ENCODE measurements at regions not wholly inside any gene's neighbourhood (a gene's known extent, or its start where the extent isn't known, plus 50 kb on each side); places are given as distances from the start of the nearest gene placed in this dataset.

GRCh38 chr15:27679203-27679602 lies 419.9 kb downstream of the OCA2 start:
- Histone ChIP-seq H3K4me3 (no peak overlapping the region), H3K27ac (no peak overlapping the region), H3K36me3 (no peaks in the 10 kb centered on the region), H3K27me3 (0 out of 2 replicates have a peak, but pooled peaks cover 3% of the 10 kb centered on the region), H3K4me1 (no peaks in the 10 kb centered on the region), H3K9me3 (replicated peaks) (no peaks in the 10 kb centered on the region)
- no peak for DNase-seq

DNA sequence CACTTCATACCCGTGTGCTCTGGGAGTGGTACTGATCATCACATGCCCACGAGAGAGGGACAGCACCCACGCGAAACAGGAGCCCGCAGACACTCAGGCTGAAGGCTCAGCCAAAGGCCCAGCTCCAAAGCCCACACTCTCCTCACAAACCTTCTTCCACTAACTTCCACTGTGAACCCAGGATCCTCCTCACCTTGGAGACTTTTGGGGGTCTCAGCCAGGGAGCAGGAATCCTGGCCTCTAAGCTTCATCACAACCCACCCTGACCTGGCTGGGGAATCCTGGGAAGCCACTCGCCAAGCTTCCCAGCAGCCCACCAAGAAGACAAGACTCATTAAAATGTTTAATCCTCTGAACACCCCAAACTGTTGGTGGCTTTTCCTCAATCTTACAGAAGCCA lies 421.2 kb downstream of the OCA2 start:
- Histone ChIP-seq H3K9me3 (replicated peaks) (no peaks in the 10 kb centered on the region), H3K27ac (no peak overlapping the region)
- no peak for DNase-seq

GRCh38 chr15:27676647-27677046 lies 422.5 kb downstream of the OCA2 start:
- Histone ChIP-seq H3K27me3 (0 out of 2 replicates have a peak, but pooled peaks cover 3% of the 10 kb centered on the region), H3K9me3 (replicated peaks) (no peaks in the 10 kb centered on the region), H3K4me1 (no peaks in the 10 kb centered on the region), H3K27ac (no peak overlapping the region), H3K4me3 (no peak overlapping the region), H3K36me3 (no peaks in the 10 kb centered on the region)
- no peak for DNase-seq

More for the DNA sequence above, 421.2 kb downstream of the OCA2 start:
- Histone ChIP-seq H3K27me3 (0 out of 2 replicates have a peak, but pooled peaks cover 3% of the 10 kb centered on the region), H3K4me1 (no peaks in the 10 kb centered on the region), H3K36me3 (no peaks in the 10 kb centered on the region), H3K4me3 (no peak overlapping the region)

DNA sequence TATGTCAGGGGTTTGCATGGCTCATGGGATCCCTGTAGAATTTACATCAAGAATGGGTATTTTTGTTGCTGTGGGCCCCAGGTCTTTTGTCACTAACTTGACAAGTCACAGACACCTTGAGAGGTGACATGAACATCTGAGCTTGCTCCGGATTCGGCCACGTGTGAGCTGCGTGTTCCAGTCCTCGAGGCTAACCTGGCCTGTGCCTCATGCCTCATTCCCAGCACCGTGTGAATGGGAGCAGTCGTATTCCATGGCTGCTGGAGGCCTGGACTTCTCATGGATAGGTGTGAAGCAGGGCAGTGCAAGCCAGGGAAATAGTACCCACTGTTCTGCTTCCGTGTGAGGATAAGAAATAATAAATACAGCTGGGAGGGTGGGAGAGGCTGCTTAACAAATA lies 423.5 kb downstream of the OCA2 start:
- H3K27me3 ChIP-seq, result 0 out of 2 replicates have a peak, but pooled peaks cover 3% of the 10 kb centered on the region
- H3K27ac ChIP-seq, result no peak overlapping the region
- no peaks in the 10 kb centered on the region for H3K4me1 ChIP-seq
- no peak for DNase-seq
- no peaks in the 10 kb centered on the region for H3K36me3 ChIP-seq
- H3K9me3 ChIP-seq (replicated peaks), result no peaks in the 10 kb centered on the region
- H3K4me3 ChIP-seq, result no peak overlapping the region

DNA sequence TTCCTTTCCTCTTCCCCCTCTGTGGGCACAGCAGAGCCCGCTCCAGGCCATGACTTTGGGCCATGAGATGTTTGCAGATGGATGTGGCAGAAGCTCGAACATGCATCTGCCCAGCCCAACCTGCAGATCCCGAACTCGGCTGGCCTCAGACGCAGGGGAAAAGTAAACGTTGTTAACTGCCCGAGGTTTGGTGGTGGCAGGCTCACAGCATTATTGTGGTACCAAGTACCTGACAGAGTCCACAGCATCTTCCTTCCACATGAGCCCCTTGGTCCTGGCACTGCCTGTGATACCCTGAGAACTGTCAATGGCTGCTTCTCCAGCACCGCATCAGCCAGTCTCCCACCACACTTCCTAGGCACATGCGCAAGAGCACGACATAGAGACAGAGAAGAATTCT lies 424.3 kb downstream of the OCA2 start:
- Histone ChIP-seq H3K4me3 (no peak overlapping the region), H3K27me3 (0 out of 2 replicates have a peak, but pooled peaks cover 2% of the 10 kb centered on the region), H3K4me1 (no peaks in the 10 kb centered on the region), H3K36me3 (no peaks in the 10 kb centered on the region), H3K27ac (no peak overlapping the region), H3K9me3 (replicated peaks) (no peaks in the 10 kb centered on the region)
- no peak for DNase-seq

GRCh38 chr15:27673766-27674445 lies 425.2 kb downstream of the OCA2 start:
- Histone ChIP-seq H3K9me3 (replicated peaks) (no peaks in the 10 kb centered on the region), H3K4me3 (no peak overlapping the region), H3K27ac (no peak overlapping the region), H3K36me3 (no peaks in the 10 kb centered on the region), H3K4me1 (no peaks in the 10 kb centered on the region), H3K27me3 (no peaks in the 10 kb centered on the region)
- no peak for DNase-seq

DNA sequence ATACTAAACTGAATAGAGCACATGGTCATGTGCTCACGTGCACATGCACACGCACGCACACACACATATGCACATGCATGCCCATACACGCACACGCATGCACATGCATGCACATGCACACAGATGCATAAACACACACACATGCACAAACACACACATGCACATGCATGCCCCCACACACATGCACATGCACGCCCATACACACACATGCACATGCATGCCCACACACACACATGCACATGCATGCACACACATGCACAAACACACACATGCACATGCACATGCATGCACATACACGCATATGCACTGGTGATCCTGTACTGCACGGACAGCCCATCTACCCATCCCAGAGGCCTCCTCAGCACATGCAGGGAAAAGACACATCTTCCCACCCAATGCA lies 426.6 kb downstream of the OCA2 start:
- H3K27ac ChIP-seq, result no peak overlapping the region
- no peaks in the 10 kb centered on the region for H3K9me3 ChIP-seq (replicated peaks)
- no peak overlapping the region for H3K4me3 ChIP-seq
- no peak for DNase-seq
- H3K27me3 ChIP-seq, result no peaks in the 10 kb centered on the region
- H3K36me3 ChIP-seq, result no peaks in the 10 kb centered on the region
- H3K4me1 ChIP-seq, result no peaks in the 10 kb centered on the region

- Histone ChIP-seq H3K36me3 (no peaks in the 10 kb centered on the region), H3K9me3 (replicated peaks) (no peaks in the 10 kb centered on the region), H3K4me3 (no peak overlapping the region), H3K4me1 (no peaks in the 10 kb centered on the region), H3K27me3 (no peaks in the 10 kb centered on the region), H3K27ac (no peak overlapping the region)
- DNase-seq, result peak in 1 of 2 experiments; percentile 3
Measured at GRCh38 chr15:27671819-27672437, 427.2 kb downstream of the OCA2 start.

GRCh38 chr15:27670486-27671209 lies 428.5 kb downstream of the OCA2 start:
- Histone ChIP-seq H3K4me3 (no peak overlapping the region), H3K27me3 (no peaks in the 10 kb centered on the region), H3K36me3 (no peaks in the 10 kb centered on the region), H3K4me1 (no peaks in the 10 kb centered on the region), H3K27ac (no peak overlapping the region), H3K9me3 (replicated peaks) (no peaks in the 10 kb centered on the region)
- DNase-seq, result no peak

- Histone ChIP-seq H3K4me3 (no peak overlapping the region), H3K9me3 (replicated peaks) (no peaks in the 10 kb centered on the region), H3K36me3 (no peaks in the 10 kb centered on the region), H3K27ac (no peak overlapping the region), H3K4me1 (no peaks in the 10 kb centered on the region), H3K27me3 (no peaks in the 10 kb centered on the region)
- DNase-seq, result no peak
Measured at GRCh38 chr15:27669641-27670040, 429.5 kb downstream of the OCA2 start.

DNA sequence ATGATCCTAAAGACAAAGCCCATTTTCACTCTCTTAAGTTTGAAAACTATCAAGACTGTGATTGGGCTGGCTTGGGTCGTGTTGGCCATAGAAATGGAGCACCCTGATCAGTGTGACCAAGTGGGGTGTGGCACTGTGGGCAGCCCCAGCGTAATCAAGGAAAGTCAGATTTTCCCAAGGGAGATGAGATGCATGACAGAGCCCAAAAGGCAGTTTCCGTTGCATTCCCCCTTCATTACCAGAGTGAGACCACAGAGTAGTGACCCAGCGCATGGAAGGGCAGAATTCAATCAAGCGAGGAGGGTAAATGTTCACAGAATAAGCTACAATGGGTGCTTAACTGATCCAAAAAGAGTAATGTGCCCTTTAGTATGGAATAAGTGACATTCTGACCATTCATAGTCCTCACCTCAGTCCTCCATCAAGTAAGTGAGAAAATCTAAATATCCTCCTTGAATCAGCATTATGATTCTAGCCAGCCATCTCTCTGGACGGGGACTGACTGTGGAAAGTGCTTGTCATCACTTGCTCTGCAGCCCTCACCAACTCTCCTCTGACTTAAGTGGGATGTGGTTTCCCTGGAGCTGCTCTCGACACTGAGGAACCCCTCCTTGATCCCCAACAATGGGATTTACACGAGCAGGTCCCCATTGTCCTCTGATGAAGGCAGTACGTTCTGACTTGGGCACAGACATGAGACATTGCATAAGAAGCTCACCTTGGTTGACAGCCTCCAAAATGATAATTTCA lies 430.5 kb downstream of the OCA2 start:
- no peak for DNase-seq
- H3K9me3 ChIP-seq (replicated peaks), result no peaks in the 10 kb centered on the region
- H3K4me3 ChIP-seq, result no peak overlapping the region
- H3K36me3 ChIP-seq, result no peaks in the 10 kb centered on the region
- H3K27me3 ChIP-seq, result no peaks in the 10 kb centered on the region
- no peak overlapping the region for H3K27ac ChIP-seq
- H3K4me1 ChIP-seq, result no peaks in the 10 kb centered on the region

DNA sequence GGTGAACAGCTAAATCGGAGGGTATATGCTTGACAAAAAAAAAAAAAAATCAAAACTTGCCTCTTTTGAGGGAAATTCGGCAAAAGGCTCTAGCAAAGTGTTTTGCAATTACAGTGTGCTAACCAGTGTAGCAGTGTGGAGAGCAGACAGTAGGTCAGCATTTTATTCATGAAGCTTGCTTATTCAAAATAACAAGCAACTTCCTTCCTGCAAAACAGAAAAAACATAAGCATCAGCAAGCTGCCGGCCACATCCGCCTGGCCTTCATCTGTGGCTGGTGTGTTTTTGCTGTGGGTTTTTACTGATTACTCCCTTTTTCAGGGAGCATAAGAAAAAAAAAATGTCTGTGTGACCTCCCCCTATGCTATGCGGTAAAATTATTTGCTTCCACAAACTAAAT lies 434.1 kb downstream of the OCA2 start:
- Histone ChIP-seq H3K27ac (no peak overlapping the region), H3K4me1 (no peaks in the 10 kb centered on the region), H3K4me3 (no peak overlapping the region)

DNA sequence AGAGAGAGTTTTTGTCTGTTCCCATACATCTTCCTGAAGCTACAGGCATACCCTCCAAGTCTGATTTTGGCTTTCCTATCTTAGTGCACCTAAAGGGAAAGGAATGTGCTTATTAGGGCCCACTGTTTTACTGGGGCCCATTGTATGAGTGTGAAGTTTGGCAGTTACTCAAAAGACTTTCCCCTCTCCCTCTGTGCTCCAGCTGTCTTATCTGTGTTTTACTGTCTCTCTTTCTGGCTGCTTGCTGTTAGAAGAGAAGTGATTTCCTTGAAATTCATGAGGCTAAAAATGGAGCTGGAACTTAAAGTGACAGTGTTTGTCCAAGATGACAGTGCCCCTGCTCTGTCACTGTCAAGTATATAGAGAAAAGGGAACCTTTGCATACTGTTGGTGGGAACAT lies 436.2 kb downstream of the OCA2 start:
- no peaks in the 10 kb centered on the region for H3K27me3 ChIP-seq
- no peaks in the 10 kb centered on the region for H3K9me3 ChIP-seq (replicated peaks)
- no peaks in the 10 kb centered on the region for H3K4me1 ChIP-seq
- no peak for DNase-seq
- H3K4me3 ChIP-seq, result no peak overlapping the region
- no peak overlapping the region for H3K27ac ChIP-seq
- no peaks in the 10 kb centered on the region for H3K36me3 ChIP-seq

More for the DNA sequence above, 434.1 kb downstream of the OCA2 start:
- no peak for DNase-seq
- no peaks in the 10 kb centered on the region for H3K36me3 ChIP-seq
- no peaks in the 10 kb centered on the region for H3K9me3 ChIP-seq (replicated peaks)
- no peaks in the 10 kb centered on the region for H3K27me3 ChIP-seq

GRCh38 chr15:27660676-27661075 lies 438.4 kb downstream of the OCA2 start:
- H3K4me3 ChIP-seq, result no peak overlapping the region
- H3K27ac ChIP-seq, result no peak overlapping the region
- no peak for DNase-seq
- no peaks in the 10 kb centered on the region for H3K27me3 ChIP-seq
- no peaks in the 10 kb centered on the region for H3K9me3 ChIP-seq (replicated peaks)
- H3K4me1 ChIP-seq, result no peaks in the 10 kb centered on the region
- no peaks in the 10 kb centered on the region for H3K36me3 ChIP-seq

All from SJCRH30 (cell line).